ENCODE measurements at regions not wholly inside any gene's neighbourhood (a gene's known extent, or its start where the extent isn't known, plus 50 kb on each side); places are given as distances from the start of the nearest gene placed in this dataset.

- peaks cover 3% of the 10 kb centered on the region for H3K4me1 Mint-ChIP-seq (ENCODE audit: low read depth)
- peaks cover 15% of the 10 kb centered on the region for H3K27me3 Mint-ChIP-seq
- no peaks in the 10 kb centered on the region for H3K36me3 Mint-ChIP-seq (ENCODE audit: insufficient read depth)
- TF ChIP-seq, protein P1, sequence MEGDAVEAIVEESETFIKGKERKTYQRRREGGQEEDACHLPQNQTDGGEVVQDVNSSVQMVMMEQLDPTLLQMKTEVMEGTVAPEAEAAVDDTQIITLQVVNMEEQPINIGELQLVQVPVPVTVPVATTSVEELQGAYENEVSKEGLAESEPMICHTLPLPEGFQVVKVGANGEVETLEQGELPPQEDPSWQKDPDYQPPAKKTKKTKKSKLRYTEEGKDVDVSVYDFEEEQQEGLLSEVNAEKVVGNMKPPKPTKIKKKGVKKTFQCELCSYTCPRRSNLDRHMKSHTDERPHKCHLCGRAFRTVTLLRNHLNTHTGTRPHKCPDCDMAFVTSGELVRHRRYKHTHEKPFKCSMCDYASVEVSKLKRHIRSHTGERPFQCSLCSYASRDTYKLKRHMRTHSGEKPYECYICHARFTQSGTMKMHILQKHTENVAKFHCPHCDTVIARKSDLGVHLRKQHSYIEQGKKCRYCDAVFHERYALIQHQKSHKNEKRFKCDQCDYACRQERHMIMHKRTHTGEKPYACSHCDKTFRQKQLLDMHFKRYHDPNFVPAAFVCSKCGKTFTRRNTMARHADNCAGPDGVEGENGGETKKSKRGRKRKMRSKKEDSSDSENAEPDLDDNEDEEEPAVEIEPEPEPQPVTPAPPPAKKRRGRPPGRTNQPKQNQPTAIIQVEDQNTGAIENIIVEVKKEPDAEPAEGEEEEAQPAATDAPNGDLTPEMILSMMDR (IDR thresholded peaks at IDR 0.05; ENCODE audit: unreplicated experiment), result no peak
- peaks cover 7% of the 10 kb centered on the region for H3K9me3 Mint-ChIP-seq (ENCODE audit: low read depth)
- H3K27ac Mint-ChIP-seq, result no peak overlapping the region
- no peak for DNase-seq (ENCODE audit: low spot score, unreplicated experiment)
- H3K4me3 Mint-ChIP-seq (ENCODE audit: low read depth), result no peak overlapping the region
Observed at GRCh38 chr2:64939332-64939917, 49.8 kb upstream of the SLC1A4 start.
